ENCODE measurements at regions not wholly inside any gene's neighbourhood (a gene's known extent, or its start where the extent isn't known, plus 50 kb on each side); places are given as distances from the start of the nearest gene placed in this dataset.

DNA sequence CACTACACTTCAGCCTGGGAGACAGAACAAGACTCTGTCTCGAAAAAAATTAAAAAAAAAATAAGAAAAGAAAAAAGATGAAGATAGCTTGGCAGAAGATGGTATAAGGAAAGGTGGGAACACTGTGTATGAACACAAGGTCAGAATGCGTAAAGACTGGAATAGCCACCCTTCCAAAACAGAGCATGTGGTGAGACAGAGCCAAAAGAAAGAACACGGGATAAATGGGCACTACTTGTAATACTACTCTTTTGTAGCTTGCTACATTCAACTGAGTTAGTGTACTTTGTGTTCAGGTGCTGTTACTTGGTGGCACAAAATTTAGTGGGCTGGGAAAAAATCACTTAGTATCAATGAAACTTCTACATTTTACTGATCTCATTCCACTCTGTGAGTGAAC is 628.6 kb upstream of the KIRREL3 start:
- WGBS (ENCODE audit: low lambda C conversion rate), result 34% methylated on average over 3 of the region's 3 CpGs
- no peaks in the 10 kb centered on the region for H3K79me2 ChIP-seq (ENCODE audit: insufficient read depth)
- no peak overlapping the region for H3K4me3 ChIP-seq (ENCODE audit: low read depth in 2 of 2, low read length in 1 of 2)
- DNase-seq, result no peak
- no peak overlapping the region for H2AFZ ChIP-seq (ENCODE audit: low read depth)
- H3K9ac ChIP-seq, result no peak overlapping the region
- H3K27ac ChIP-seq (ENCODE audit: low read depth in 2 of 2, low read length in 1 of 2), result no peak overlapping the region
- peaks cover 0 to 7% of the 10 kb centered on the region in 2 experiments; a peak in 1 of 4 replicates for H3K4me1 ChIP-seq (ENCODE audit: control insufficient read depth in 1 of 2, insufficient read depth in 2 of 2, low read depth in 1 of 2, low read length in 1 of 2)
- H3K9me3 ChIP-seq, result no peaks in the 10 kb centered on the region
- no peak overlapping the region for H3K4me2 ChIP-seq
- no peaks in the 10 kb centered on the region for H3K9me2 ChIP-seq
- ChIA-PET CTCF (no interaction called here), POLR2A (no interaction called here)
- H3K36me3 ChIP-seq (replicated peaks in 1 of 2; ENCODE audit: control insufficient read depth in 1 of 2, insufficient read depth in 2 of 2, low read length in 1 of 2), result no peaks in the 10 kb centered on the region
- H3F3A ChIP-seq (replicated peaks; ENCODE audit: insufficient read depth), result no peaks in the 10 kb centered on the region
- no peaks in the 10 kb centered on the region for H3K27me3 ChIP-seq (ENCODE audit: insufficient read depth)
- TF ChIP-seq FOSL2 (IDR thresholded peaks at IDR 0.05; ENCODE audit: borderline replicate concordance, low read depth) (no peak), MXI1 (IDR thresholded peaks at IDR 0.05; ENCODE audit: low read depth, low read length) (no peak), MEF2A (IDR thresholded peaks at IDR 0.05; ENCODE audit: borderline replicate concordance, low read depth) (no peak), RXRA (IDR thresholded peaks at IDR 0.05; ENCODE audit: borderline replicate concordance, low read depth) (no peak), SIN3A (IDR thresholded peaks at IDR 0.05; ENCODE audit: borderline replicate concordance, low read depth, low read length) (no peak), SMC3 (IDR thresholded peaks at IDR 0.05; ENCODE audit: low read depth, low read length) (no peak), TCF12 (IDR thresholded peaks at IDR 0.05) (no peak), YY1 (IDR thresholded peaks at IDR 0.05; ENCODE audit: low read depth) (no peak), ELF1 (IDR thresholded peaks at IDR 0.05) (no peak), EZH2phosphoT487 (IDR thresholded peaks at IDR 0.05; ENCODE audit: borderline replicate concordance, low read depth) (no peak)
- TF ChIP-seq, protein P1, sequence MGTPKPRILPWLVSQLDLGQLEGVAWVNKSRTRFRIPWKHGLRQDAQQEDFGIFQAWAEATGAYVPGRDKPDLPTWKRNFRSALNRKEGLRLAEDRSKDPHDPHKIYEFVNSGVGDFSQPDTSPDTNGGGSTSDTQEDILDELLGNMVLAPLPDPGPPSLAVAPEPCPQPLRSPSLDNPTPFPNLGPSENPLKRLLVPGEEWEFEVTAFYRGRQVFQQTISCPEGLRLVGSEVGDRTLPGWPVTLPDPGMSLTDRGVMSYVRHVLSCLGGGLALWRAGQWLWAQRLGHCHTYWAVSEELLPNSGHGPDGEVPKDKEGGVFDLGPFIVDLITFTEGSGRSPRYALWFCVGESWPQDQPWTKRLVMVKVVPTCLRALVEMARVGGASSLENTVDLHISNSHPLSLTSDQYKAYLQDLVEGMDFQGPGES (IDR thresholded peaks at IDR 0.05; ENCODE audit: low read depth, low read length), result no peak
- no peaks in the 10 kb centered on the region for H4K20me1 ChIP-seq (ENCODE audit: insufficient read depth)

DNA sequence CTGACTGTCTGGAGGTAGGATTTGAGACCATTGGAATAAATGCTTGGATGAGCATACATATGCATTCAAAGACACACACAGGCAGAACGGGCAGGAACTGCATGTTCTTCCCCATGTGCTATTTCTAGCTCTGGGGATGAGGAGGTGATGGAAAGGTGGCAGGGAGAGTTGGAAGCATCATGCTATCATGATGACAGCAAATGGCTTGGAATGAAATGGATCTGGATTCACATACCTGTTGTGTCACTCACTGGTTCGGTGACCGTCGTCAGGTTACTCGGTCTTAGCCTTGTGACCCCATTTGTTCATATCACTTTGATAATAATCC is 627.9 kb upstream of the KIRREL3 start:
- Histone ChIP-seq H3K9me3 (no peaks in the 10 kb centered on the region), H3K9me2 (no peaks in the 10 kb centered on the region), H3K79me2 (ENCODE audit: insufficient read depth) (no peaks in the 10 kb centered on the region), H3K9ac (no peak overlapping the region), H3K4me1 (ENCODE audit: control insufficient read depth in 1 of 2, insufficient read depth in 2 of 2, low read depth in 1 of 2, low read length in 1 of 2) (peaks cover 0 to 7% of the 10 kb centered on the region in 2 experiments; a peak in 1 of 4 replicates), H3F3A (replicated peaks; ENCODE audit: insufficient read depth) (no peaks in the 10 kb centered on the region), H3K27me3 (ENCODE audit: insufficient read depth) (no peaks in the 10 kb centered on the region), H3K36me3 (replicated peaks in 1 of 2; ENCODE audit: control insufficient read depth in 1 of 2, insufficient read depth in 2 of 2, low read length in 1 of 2) (no peaks in the 10 kb centered on the region), H4K20me1 (ENCODE audit: insufficient read depth) (no peaks in the 10 kb centered on the region), H3K4me2 (no peak overlapping the region), H3K4me3 (ENCODE audit: low read depth in 2 of 2, low read length in 1 of 2) (no peak overlapping the region), H3K27ac (ENCODE audit: low read depth in 2 of 2, low read length in 1 of 2) (no peak overlapping the region), H2AFZ (ENCODE audit: low read depth) (no peak overlapping the region)
- ChIA-PET POLR2A (no interaction called here), CTCF (no interaction called here)
- TF ChIP-seq RAD21 (IDR thresholded peaks at IDR 0.05; ENCODE audit: low read length), result no peak
- TF ChIP-seq NRF1 (IDR thresholded peaks at IDR 0.05; ENCODE audit: low read depth, low read length), result no peak
- no peak for TF ChIP-seq NFIC (IDR thresholded peaks at IDR 0.05; ENCODE audit: borderline replicate concordance)
- TF ChIP-seq, protein P2, sequence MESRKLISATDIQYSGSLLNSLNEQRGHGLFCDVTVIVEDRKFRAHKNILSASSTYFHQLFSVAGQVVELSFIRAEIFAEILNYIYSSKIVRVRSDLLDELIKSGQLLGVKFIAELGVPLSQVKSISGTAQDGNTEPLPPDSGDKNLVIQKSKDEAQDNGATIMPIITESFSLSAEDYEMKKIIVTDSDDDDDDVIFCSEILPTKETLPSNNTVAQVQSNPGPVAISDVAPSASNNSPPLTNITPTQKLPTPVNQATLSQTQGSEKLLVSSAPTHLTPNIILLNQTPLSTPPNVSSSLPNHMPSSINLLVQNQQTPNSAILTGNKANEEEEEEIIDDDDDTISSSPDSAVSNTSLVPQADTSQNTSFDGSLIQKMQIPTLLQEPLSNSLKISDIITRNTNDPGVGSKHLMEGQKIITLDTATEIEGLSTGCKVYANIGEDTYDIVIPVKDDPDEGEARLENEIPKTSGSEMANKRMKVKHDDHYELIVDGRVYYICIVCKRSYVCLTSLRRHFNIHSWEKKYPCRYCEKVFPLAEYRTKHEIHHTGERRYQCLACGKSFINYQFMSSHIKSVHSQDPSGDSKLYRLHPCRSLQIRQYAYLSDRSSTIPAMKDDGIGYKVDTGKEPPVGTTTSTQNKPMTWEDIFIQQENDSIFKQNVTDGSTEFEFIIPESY (IDR thresholded peaks at IDR 0.05; ENCODE audit: borderline replicate concordance, low read depth), result no peak
- no peak for TF ChIP-seq SIN3A (IDR thresholded peaks at IDR 0.05; ENCODE audit: borderline replicate concordance, low read depth, low read length)
- WGBS (ENCODE audit: low lambda C conversion rate), result 79% methylated on average over 5 of the region's 5 CpGs
- no peak for DNase-seq

Measured in SK-N-SH (cell line).